ENCODE measurements at regions not wholly inside any gene's neighbourhood (a gene's known extent, or its start where the extent isn't known, plus 50 kb on each side); places are given as distances from the start of the nearest gene placed in this dataset.
"Not testable (repeated sequence)": the region's sequence is repeated elsewhere in the genome, so short reads cannot be mapped to it uniquely, and the experiment has no call there.

- H3K27me3 ChIP-seq (ENCODE audit: control insufficient read depth, insufficient read depth, low read length, poor library complexity, severe bottlenecking); H3K9me3 ChIP-seq (ENCODE audit: control insufficient read depth, low read length); H3K36me3 ChIP-seq (ENCODE audit: control insufficient read depth, insufficient read depth, low read length); H3K9ac ChIP-seq (ENCODE audit: extremely low read depth, low read length, poor library complexity, severe bottlenecking); H3K27ac ChIP-seq (ENCODE audit: low read depth, low read length); H3K4me1 ChIP-seq (ENCODE audit: control insufficient read depth, insufficient read depth, low read length); H3K36me3 Mint-ChIP-seq (ENCODE audit: low read depth): not testable (repeated sequence)
- 63 to 69% methylated on average over 15 to 19 of the region's 19 CpGs for WGBS, 2 experiments (ENCODE audit: insufficient coverage in 1 of 2, insufficient read length in 1 of 2)
- TF ChIP-seq, protein P1, sequence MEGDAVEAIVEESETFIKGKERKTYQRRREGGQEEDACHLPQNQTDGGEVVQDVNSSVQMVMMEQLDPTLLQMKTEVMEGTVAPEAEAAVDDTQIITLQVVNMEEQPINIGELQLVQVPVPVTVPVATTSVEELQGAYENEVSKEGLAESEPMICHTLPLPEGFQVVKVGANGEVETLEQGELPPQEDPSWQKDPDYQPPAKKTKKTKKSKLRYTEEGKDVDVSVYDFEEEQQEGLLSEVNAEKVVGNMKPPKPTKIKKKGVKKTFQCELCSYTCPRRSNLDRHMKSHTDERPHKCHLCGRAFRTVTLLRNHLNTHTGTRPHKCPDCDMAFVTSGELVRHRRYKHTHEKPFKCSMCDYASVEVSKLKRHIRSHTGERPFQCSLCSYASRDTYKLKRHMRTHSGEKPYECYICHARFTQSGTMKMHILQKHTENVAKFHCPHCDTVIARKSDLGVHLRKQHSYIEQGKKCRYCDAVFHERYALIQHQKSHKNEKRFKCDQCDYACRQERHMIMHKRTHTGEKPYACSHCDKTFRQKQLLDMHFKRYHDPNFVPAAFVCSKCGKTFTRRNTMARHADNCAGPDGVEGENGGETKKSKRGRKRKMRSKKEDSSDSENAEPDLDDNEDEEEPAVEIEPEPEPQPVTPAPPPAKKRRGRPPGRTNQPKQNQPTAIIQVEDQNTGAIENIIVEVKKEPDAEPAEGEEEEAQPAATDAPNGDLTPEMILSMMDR (conservative IDR thresholded peaks at IDR 0.05) = peak; percentile 10
- peak overlapping the region; percentile 95 for H3K27ac Mint-ChIP-seq
- H3K9me3 Mint-ChIP-seq = peaks cover 13% of the 10 kb centered on the region
- H3K4me1 Mint-ChIP-seq = peaks cover 11% of the 10 kb centered on the region
- peaks cover 17% of the 10 kb centered on the region for H3K27me3 Mint-ChIP-seq (ENCODE audit: insufficient read depth)
- peak overlapping the region; percentile 65 for H3K4me3 Mint-ChIP-seq
- peak overlapping the region; percentile 53 for H3K4me3 ChIP-seq (ENCODE audit: low read length)
- peak; percentile 89 for DNase-seq
Observed at GRCh38 chr15:59803293-59803966, 114.3 kb upstream of the BNIP2 start.

DNA sequence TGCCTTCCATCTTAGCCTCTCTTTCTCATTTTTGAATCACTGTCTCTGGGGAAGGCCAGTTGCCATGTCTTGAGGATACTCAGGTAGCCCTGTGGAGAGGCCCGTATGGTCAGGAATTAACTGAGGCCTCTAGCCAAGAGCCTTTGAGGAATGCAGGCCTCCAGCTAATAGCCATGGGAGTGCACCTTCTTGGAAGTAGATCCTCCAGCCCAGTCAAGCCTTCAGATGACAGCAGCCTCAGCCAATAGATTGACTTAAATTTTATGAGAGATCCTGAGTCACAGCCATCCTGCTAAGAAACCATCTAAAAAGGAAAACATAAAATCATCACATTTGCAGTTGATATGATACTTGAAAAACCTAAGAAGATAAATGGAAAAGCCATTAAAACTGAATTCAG is 112.5 kb upstream of the BNIP2 start:
- no peak overlapping the region for H3K4me3 ChIP-seq (ENCODE audit: low read length)
- no peak for DNase-seq
- H3K27me3 Mint-ChIP-seq (ENCODE audit: insufficient read depth) = peaks cover 16% of the 10 kb centered on the region
- no peaks in the 10 kb centered on the region for H3K9me3 ChIP-seq (ENCODE audit: control insufficient read depth, low read length)
- no peaks in the 10 kb centered on the region for H3K36me3 ChIP-seq (ENCODE audit: control insufficient read depth, insufficient read depth, low read length)
- peaks cover 10% of the 10 kb centered on the region for H3K9me3 Mint-ChIP-seq
- no peaks in the 10 kb centered on the region for H3K4me1 ChIP-seq (ENCODE audit: control insufficient read depth, insufficient read depth, low read length)
- no peak overlapping the region for H3K27ac Mint-ChIP-seq
- H3K4me1 Mint-ChIP-seq = peaks cover 11% of the 10 kb centered on the region
- H3K36me3 Mint-ChIP-seq (ENCODE audit: low read depth) = no peaks in the 10 kb centered on the region
- H3K9ac ChIP-seq (ENCODE audit: extremely low read depth, low read length, poor library complexity, severe bottlenecking) = no peak overlapping the region
- no peak overlapping the region for H3K4me3 Mint-ChIP-seq
- no peaks in the 10 kb centered on the region for H3K27me3 ChIP-seq (ENCODE audit: control insufficient read depth, insufficient read depth, low read length, poor library complexity, severe bottlenecking)
- H3K27ac ChIP-seq (ENCODE audit: low read depth, low read length) = no peak overlapping the region
- TF ChIP-seq, protein P1 (conservative IDR thresholded peaks at IDR 0.05) = no peak
- WGBS, 2 experiments (ENCODE audit: insufficient coverage in 1 of 2, insufficient read length in 1 of 2) = 83 to 89% methylated on average over 1 of the region's 1 CpG

- no peak overlapping the region for H3K27ac Mint-ChIP-seq
- H3K9me3 Mint-ChIP-seq = peaks cover 1% of the 10 kb centered on the region
- Histone ChIP-seq H3K4me1 (ENCODE audit: control insufficient read depth, insufficient read depth, low read length) (no peaks in the 10 kb centered on the region), H3K4me3 (ENCODE audit: low read length) (no peak overlapping the region), H3K27ac (ENCODE audit: low read depth, low read length) (no peak overlapping the region), H3K27me3 (ENCODE audit: control insufficient read depth, insufficient read depth, low read length, poor library complexity, severe bottlenecking) (no peaks in the 10 kb centered on the region), H3K9ac (ENCODE audit: extremely low read depth, low read length, poor library complexity, severe bottlenecking) (no peak overlapping the region), H3K9me3 (ENCODE audit: control insufficient read depth, low read length) (no peaks in the 10 kb centered on the region), H3K36me3 (ENCODE audit: control insufficient read depth, insufficient read depth, low read length) (no peaks in the 10 kb centered on the region)
- no peak overlapping the region for H3K4me3 Mint-ChIP-seq
- TF ChIP-seq, protein P1 (conservative IDR thresholded peaks at IDR 0.05) = no peak
- DNase-seq = no peak
- H3K36me3 Mint-ChIP-seq (ENCODE audit: low read depth) = no peaks in the 10 kb centered on the region
- peaks cover 13% of the 10 kb centered on the region for H3K4me1 Mint-ChIP-seq
- H3K27me3 Mint-ChIP-seq (ENCODE audit: insufficient read depth) = no peaks in the 10 kb centered on the region
- WGBS, 2 experiments (ENCODE audit: insufficient coverage in 1 of 2, insufficient read length in 1 of 2) = 60 to 61% methylated on average over 3 to 5 of the region's 5 CpGs
Observed at GRCh38 chr15:59798605-59798917, 109.4 kb upstream of the BNIP2 start.

All from endodermal cell (in vitro differentiated cells).